ENCODE measurements at regions not wholly inside any gene's neighbourhood (a gene's known extent, or its start where the extent isn't known, plus 50 kb on each side); places are given as distances from the start of the nearest gene placed in this dataset.

DNA sequence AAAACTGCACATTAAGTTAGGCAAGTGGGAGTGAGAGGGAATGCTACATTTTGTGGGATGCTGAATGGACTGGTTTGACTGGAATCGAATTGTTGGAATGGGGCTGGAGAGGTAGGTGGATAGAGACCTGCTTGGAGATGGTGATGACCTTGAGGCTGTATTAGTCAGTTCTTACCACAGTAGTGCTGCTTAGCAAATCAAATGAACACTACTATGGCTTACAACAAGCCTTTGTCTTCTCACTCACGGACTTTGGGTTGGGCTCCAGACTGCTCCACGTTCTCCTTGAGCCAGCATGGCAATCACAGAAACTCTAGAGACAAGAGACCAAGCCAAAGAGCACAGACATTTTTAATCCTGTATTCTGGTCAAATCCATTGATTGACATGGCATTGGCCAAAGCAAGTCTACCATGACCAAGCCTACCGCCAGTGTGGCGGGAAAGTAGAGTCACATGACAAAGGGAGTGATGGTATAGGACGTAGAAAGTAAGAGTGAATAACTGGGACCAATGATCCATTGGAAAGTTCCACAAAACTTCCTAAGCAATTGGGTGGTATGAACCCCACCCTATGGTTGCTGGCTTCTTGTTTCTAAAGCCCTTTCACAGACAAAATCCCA lies 70.3 kb upstream of the FOXP4 start:
- no peak overlapping the region for H3K14ac ChIP-seq (ENCODE audit: insufficient read depth, low read length)
- no peak overlapping the region for H2AFZ ChIP-seq (ENCODE audit: low read length)
- H2BK20ac ChIP-seq (ENCODE audit: low read depth, low read length, poor library complexity, severe bottlenecking), result no peak overlapping the region
- Mint-ChIP-seq H3K27me3 (ENCODE audit: low read depth) (peaks cover 95% of the 10 kb centered on the region), H3K4me3 (no peak overlapping the region), H3K4me1 (peaks cover 25 to 26% of the 10 kb centered on the region in 2 experiments), H3K36me3 (ENCODE audit: insufficient read depth in 1 of 3, low read depth in 3 of 3) (no peaks in the 10 kb centered on the region; a peak in 1 of 7 replicates), H3K9me3 (no peaks in the 10 kb centered on the region; a peak in 1 of 5 replicates), H3K27ac (no peak overlapping the region)
- H2BK5ac ChIP-seq (ENCODE audit: insufficient read length, low read length), result no peak overlapping the region
- H3K27me3 ChIP-seq (ENCODE audit: insufficient read depth, low read length), result peaks cover 16% of the 10 kb centered on the region; the same call in 1 of the 2 replicates
- no peaks in the 10 kb centered on the region for H3K9me3 ChIP-seq (ENCODE audit: control insufficient read depth, low read depth, low read length)
- no CpG with 5 or more reads among the region's 6 CpGs for WGBS (ENCODE audit: extremely low coverage, insufficient read length, low lambda C conversion rate)
- no peaks in the 10 kb centered on the region for H3K79me2 ChIP-seq (ENCODE audit: insufficient read depth, low read length)
- H3K27ac ChIP-seq (ENCODE audit: insufficient read length, low read depth, low read length), result no peak overlapping the region
- H2BK12ac ChIP-seq (ENCODE audit: insufficient read length, low read depth, low read length), result no peak overlapping the region
- H3K4me1 ChIP-seq (ENCODE audit: insufficient read depth, low read length), result peaks cover 8% of the 10 kb centered on the region; the same call in 1 of the 2 replicates
- no peak overlapping the region for H4K91ac ChIP-seq (ENCODE audit: insufficient read length, low read depth, low read length)
- H4K5ac ChIP-seq (ENCODE audit: insufficient read length, low read depth, low read length), result no peak overlapping the region
- H3K23ac ChIP-seq (ENCODE audit: insufficient read length, low read depth, low read length), result no peak overlapping the region
- no peak overlapping the region for H3K9ac ChIP-seq (ENCODE audit: extremely low read depth, insufficient read length, low read length)
- no peak overlapping the region for H4K8ac ChIP-seq (replicated peaks; ENCODE audit: insufficient read length, low read depth, low read length)
- H3K23me2 ChIP-seq (ENCODE audit: insufficient read length, low read depth, low read length, poor library complexity, severe bottlenecking), result no peaks in the 10 kb centered on the region
- H3K4ac ChIP-seq (ENCODE audit: low read depth, low read length), result no peak overlapping the region
- no peaks in the 10 kb centered on the region for H4K20me1 ChIP-seq (ENCODE audit: control insufficient read depth, insufficient read depth, insufficient read length)
- H2BK15ac ChIP-seq (ENCODE audit: low read depth, low read length), result no peak overlapping the region
- TF ChIP-seq, protein P1, sequence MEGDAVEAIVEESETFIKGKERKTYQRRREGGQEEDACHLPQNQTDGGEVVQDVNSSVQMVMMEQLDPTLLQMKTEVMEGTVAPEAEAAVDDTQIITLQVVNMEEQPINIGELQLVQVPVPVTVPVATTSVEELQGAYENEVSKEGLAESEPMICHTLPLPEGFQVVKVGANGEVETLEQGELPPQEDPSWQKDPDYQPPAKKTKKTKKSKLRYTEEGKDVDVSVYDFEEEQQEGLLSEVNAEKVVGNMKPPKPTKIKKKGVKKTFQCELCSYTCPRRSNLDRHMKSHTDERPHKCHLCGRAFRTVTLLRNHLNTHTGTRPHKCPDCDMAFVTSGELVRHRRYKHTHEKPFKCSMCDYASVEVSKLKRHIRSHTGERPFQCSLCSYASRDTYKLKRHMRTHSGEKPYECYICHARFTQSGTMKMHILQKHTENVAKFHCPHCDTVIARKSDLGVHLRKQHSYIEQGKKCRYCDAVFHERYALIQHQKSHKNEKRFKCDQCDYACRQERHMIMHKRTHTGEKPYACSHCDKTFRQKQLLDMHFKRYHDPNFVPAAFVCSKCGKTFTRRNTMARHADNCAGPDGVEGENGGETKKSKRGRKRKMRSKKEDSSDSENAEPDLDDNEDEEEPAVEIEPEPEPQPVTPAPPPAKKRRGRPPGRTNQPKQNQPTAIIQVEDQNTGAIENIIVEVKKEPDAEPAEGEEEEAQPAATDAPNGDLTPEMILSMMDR (conservative IDR thresholded peaks at IDR 0.05), result no peak
- DNase-seq, result no peak
- no peaks in the 10 kb centered on the region for H3K79me1 ChIP-seq (ENCODE audit: insufficient read depth, low read depth, low read length, poor library complexity, severe bottlenecking)
- H3K56ac ChIP-seq (ENCODE audit: insufficient read length, low read depth, low read length), result no peak overlapping the region
- no peak overlapping the region for H2BK120ac ChIP-seq (ENCODE audit: low read depth, low read length, poor library complexity, severe bottlenecking)
- H3K4me2 ChIP-seq (ENCODE audit: insufficient read depth, insufficient read length, low read length), result no peak overlapping the region
- no peak overlapping the region for H2AK5ac ChIP-seq (ENCODE audit: insufficient read length, low read length)
- H3K18ac ChIP-seq (ENCODE audit: insufficient read length, low read depth, low read length), result no peak overlapping the region
- no peak overlapping the region for H3T11ph ChIP-seq (ENCODE audit: low read length)
